Bronchial epithelial cell (primary cell): ENCODE measurements at regions not wholly inside any gene's neighbourhood (a gene's known extent, or its start where the extent isn't known, plus 50 kb on each side); places are given as distances from the start of the nearest gene placed in this dataset.

Source experiments
- DNase-seq: peaks from one replicate; pipeline ENCODE4 v3.0.0-alpha.2; 2010; ENCODE audit warnings: low read depth
- FAIRE-seq: peaks from 2 replicates; lab custom pipeline; 2011; peaks lifted over from hg19 to GRCh38; lab: Jason Lieb, UNC
- H3K27me3 ChIP-seq: 2 replicates; pipeline ENCODE4 v1.5.1; 2011; ENCODE audit warnings: low read length; ENCODE audit not compliant: control insufficient read depth, insufficient read depth
- H3K36me3 ChIP-seq: 2 replicates; pipeline ENCODE4 v1.5.1; 2011; ENCODE audit warnings: low read length; ENCODE audit not compliant: control insufficient read depth, insufficient read depth
- H3K4me3 ChIP-seq: 2 replicates; pipeline ENCODE4 v1.5.1; 2011; ENCODE audit warnings: mild to moderate bottlenecking, low read depth, low read length, control low read depth
- CTCF ChIP-seq: IDR thresholded peaks from 2 replicates; pipeline ENCODE4 v1.5.1; 2011; ENCODE audit warnings: mild to moderate bottlenecking, moderate library complexity, low read length, control low read depth, inconsistent platforms; ENCODE audit not compliant: insufficient read depth, severe bottlenecking

GRCh38 chr15:97114900-97115760 lies 784.6 kb downstream of the NR2F2 start:
- no peak for TF ChIP-seq CTCF
- FAIRE-seq (no peak), DNase-seq (no peak)
- Histone ChIP-seq H3K36me3 (no peaks in the 10 kb centered on the region), H3K4me3 (no peak overlapping the region), H3K27me3 (no peaks in the 10 kb centered on the region)

- DNase-seq (no peak), FAIRE-seq (no peak)
- Histone ChIP-seq H3K36me3 (no peaks in the 10 kb centered on the region), H3K27me3 (no peaks in the 10 kb centered on the region), H3K4me3 (no peak overlapping the region)
- TF ChIP-seq CTCF, result no peak
Observed at GRCh38 chr15:97115761-97116070, 785.2 kb downstream of the NR2F2 start.

GRCh38 chr15:97124790-97125189 lies 794.3 kb downstream of the NR2F2 start:
- H3K27me3 ChIP-seq, result no peaks in the 10 kb centered on the region
- H3K4me3 ChIP-seq, result no peak overlapping the region
- no peaks in the 10 kb centered on the region for H3K36me3 ChIP-seq
- DNase-seq, result no peak
- no peak for FAIRE-seq
- no peak for TF ChIP-seq CTCF

GRCh38 chr15:97126553-97127233 lies 796.2 kb downstream of the NR2F2 start:
- TF ChIP-seq CTCF, result no peak
- Histone ChIP-seq H3K27me3 (no peaks in the 10 kb centered on the region), H3K4me3 (no peak overlapping the region), H3K36me3 (no peaks in the 10 kb centered on the region)
- DNase-seq (peak; percentile 7), FAIRE-seq (no peak)

- FAIRE-seq (no peak), DNase-seq (no peak)
- Histone ChIP-seq H3K4me3 (no peak overlapping the region), H3K27me3 (no peaks in the 10 kb centered on the region), H3K36me3 (no peaks in the 10 kb centered on the region)
- TF ChIP-seq CTCF, result no peak
Observed at GRCh38 chr15:97129674-97130073, 799.2 kb downstream of the NR2F2 start.

- no peaks in the 10 kb centered on the region for H3K27me3 ChIP-seq
Observed at GRCh38 chr15:97140216-97140615, 809.7 kb downstream of the NR2F2 start.

More at GRCh38 chr15:97140216-97140615, 809.7 kb downstream of the NR2F2 start:
- FAIRE-seq (no peak), DNase-seq (no peak)
- Histone ChIP-seq H3K36me3 (no peaks in the 10 kb centered on the region), H3K4me3 (no peak overlapping the region)
- TF ChIP-seq CTCF, result no peak
